ENCODE measurements at regions not wholly inside any gene's neighbourhood (a gene's known extent, or its start where the extent isn't known, plus 50 kb on each side); places are given as distances from the start of the nearest gene placed in this dataset.

DNA sequence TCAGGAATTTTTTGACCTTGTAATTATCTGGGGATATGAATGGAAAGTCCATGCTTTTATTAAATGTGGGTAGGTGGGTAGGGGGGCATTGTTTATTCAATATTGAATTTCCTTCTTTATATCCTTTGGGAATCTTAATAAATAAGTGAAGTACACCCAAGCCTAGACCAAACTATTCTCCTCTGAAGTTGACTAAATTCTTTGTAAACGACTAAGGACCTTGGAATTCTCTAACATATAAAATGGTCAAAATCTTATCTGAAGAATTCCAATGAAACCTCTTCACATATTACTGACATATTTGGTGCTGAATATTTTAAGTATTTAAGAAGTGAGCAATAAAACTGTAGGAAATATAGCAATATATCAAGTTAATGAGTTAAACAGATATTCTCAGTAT is 1432.1 kb upstream of the GBE1 start:
- H3K27me3 Mint-ChIP-seq, result no peaks in the 10 kb centered on the region
- H3K36me3 Mint-ChIP-seq (ENCODE audit: insufficient read depth), result peaks cover 5% of the 10 kb centered on the region
- H3K4me3 Mint-ChIP-seq, result no peak overlapping the region
- no peak overlapping the region for H3K27ac Mint-ChIP-seq
- no peak for ATAC-seq (replicated peaks)
- H3K9me3 Mint-ChIP-seq, result peaks cover 5 to 8% of the 10 kb centered on the region in 2 donors
- H3K4me1 Mint-ChIP-seq (ENCODE audit: low read depth in 2 of 2), result no peaks in the 10 kb centered on the region
- DNase-seq, result no peak

DNA sequence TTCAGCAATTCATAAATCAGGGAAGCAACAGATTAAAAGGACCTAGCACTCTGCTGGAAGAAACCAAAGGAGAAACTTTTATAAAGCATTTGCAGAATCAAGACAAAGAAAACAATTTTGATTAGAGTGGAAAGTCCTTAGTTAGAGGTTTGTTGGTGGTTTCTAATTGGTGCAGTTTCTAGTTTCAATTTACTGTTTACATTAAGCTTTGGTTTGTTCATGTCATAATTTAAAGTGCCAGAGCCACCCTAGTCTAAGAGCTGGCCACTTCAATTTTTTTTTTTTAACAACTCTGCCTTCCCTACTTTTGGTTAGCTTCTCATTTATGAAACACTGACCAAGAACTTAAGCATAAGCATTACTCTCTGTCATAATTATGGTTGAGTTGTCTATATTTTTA is 1428.2 kb upstream of the GBE1 start:
- Mint-ChIP-seq H3K4me1 (ENCODE audit: low read depth in 2 of 2) (no peaks in the 10 kb centered on the region), H3K27ac (no peak overlapping the region), H3K36me3 (ENCODE audit: insufficient read depth) (peaks cover 5% of the 10 kb centered on the region), H3K27me3 (no peaks in the 10 kb centered on the region), H3K9me3 (peaks cover 3 to 9% of the 10 kb centered on the region in 2 donors), H3K4me3 (no peak overlapping the region)
- no peak for ATAC-seq (replicated peaks)
- no peak for DNase-seq

DNA sequence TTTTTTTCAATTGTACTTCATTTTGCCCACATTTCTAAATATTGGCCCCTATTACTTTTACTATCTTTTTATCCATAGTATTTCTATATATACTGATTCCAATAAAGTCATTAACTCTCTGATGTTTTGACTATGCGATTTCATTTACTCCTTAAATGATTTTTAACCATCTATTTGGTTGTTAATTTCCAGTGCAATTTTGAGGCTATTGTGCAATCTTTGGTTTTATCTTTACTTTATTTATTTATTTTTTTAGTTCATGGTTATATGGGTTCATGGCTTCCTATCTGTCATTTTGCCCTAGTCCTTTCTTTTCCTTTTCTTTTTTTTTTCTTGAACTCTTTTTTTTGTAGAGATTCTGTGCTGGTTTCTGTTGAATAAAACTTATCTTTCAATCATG is 1408.0 kb upstream of the GBE1 start:
- ATAC-seq (replicated peaks) (no peak), DNase-seq (no peak)
- H3K4me1 Mint-ChIP-seq (ENCODE audit: low read depth in 2 of 2), result no peaks in the 10 kb centered on the region
- no peaks in the 10 kb centered on the region for H3K27me3 Mint-ChIP-seq
- H3K27ac Mint-ChIP-seq, result no peak overlapping the region
- no peak overlapping the region for H3K4me3 Mint-ChIP-seq
- H3K36me3 Mint-ChIP-seq (ENCODE audit: insufficient read depth), result no peaks in the 10 kb centered on the region
- peaks cover 0 to 10% of the 10 kb centered on the region in 2 donors for H3K9me3 Mint-ChIP-seq

DNA sequence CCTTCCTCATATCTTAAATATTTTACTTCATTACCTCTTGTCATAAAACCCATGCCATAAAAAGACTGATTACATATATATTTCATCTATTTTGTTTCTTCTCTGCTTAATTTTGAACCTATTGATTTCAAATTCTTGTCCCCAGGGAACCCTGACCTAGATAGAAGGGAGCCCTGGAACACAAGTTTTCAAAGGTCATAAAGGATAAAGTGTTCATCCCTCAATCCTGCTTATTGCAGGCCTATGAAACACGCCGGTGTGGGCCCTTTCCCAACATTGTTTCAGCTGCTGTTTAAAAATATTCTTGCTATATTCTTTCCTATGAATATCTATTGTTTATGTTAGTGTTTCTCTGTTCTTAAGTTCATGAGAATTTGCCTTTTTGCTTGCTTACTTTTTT is 1389.5 kb upstream of the GBE1 start:
- Mint-ChIP-seq H3K4me3 (no peak overlapping the region), H3K27me3 (no peaks in the 10 kb centered on the region), H3K36me3 (ENCODE audit: insufficient read depth) (peaks cover 4% of the 10 kb centered on the region), H3K9me3 (peaks cover 16 to 20% of the 10 kb centered on the region in 2 donors), H3K4me1 (ENCODE audit: low read depth in 2 of 2) (no peaks in the 10 kb centered on the region), H3K27ac (no peak overlapping the region)
- ATAC-seq (replicated peaks), result no peak
- DNase-seq, result no peak

DNA sequence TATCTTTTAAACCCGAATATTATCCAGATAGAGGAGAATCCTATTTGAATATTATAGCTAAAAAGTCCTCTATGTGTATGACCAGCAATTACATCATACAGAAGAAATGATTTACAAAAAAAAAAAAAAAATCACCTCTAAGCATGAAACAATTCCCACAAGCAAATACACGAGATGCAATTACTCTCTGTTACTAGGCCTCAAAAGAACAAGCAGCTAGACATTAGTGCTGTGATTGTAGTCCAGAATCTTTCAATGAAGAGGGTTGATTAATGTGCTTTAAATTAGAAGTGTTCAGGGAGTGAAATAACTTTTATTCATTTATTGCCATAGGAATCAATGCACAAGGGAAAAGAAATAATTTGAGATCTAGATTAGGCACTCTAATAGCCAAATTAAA is 1379.5 kb upstream of the GBE1 start:
- Mint-ChIP-seq H3K4me3 (no peak overlapping the region), H3K36me3 (ENCODE audit: insufficient read depth) (no peaks in the 10 kb centered on the region), H3K4me1 (ENCODE audit: low read depth in 2 of 2) (no peaks in the 10 kb centered on the region), H3K27me3 (no peaks in the 10 kb centered on the region), H3K9me3 (peaks cover 4 to 12% of the 10 kb centered on the region in 2 donors), H3K27ac (no peak overlapping the region)
- ATAC-seq (replicated peaks), result no peak
- no peak for DNase-seq

DNA sequence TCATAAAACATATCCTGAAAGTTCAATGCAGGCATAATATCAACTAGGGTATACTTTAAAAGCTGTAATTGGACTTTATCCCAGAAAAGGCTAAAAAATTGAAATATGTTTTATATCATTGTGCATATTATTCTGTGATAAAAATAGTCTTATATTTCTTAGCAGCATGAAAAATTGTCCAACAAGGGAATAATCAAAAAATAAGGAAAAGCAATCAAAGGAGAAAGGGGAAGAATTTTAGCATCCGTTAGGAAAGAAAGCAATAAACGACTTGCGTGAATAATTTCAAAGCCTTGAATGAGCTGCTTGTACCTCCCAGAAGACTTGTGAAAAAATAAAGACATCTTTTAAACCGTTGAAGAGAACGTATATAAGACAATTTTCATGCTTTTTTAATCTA is 1369.8 kb upstream of the GBE1 start:
- Mint-ChIP-seq H3K36me3 (ENCODE audit: insufficient read depth) (peaks cover 3% of the 10 kb centered on the region), H3K27ac (no peak overlapping the region), H3K4me3 (no peak overlapping the region), H3K4me1 (ENCODE audit: low read depth in 2 of 2) (no peaks in the 10 kb centered on the region), H3K27me3 (no peaks in the 10 kb centered on the region), H3K9me3 (peaks cover 8 to 14% of the 10 kb centered on the region in 2 donors)
- DNase-seq (no peak), ATAC-seq (replicated peaks) (no peak)

DNA sequence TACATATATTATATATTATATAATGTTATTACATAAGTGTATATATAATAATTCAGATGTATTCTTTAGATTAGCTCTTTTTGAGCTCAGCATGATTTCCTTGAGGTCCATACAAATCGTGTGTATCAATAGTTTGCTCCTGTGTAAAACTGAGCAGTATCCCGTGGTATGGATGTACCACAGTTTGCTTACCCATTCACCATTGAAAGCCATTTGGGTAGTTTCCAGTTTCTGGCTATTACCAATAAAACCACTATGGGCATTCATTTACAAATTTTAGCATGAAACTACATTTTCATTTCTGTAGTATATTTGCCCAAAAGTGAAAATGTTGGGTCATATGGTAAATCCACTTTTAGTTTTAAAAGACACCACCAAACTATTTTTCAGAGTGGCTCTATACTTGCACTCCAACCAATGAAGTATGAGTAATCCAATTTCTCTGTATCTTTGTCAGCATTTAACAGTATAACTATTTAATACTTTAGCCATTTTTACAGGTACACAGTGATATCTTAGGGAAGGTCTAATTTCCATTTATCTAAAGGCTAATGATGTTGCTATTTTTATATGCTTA is 1361.4 kb upstream of the GBE1 start:
- Mint-ChIP-seq H3K27me3 (no peaks in the 10 kb centered on the region), H3K27ac (no peak overlapping the region), H3K4me3 (no peak overlapping the region), H3K4me1 (ENCODE audit: low read depth in 2 of 2) (no peaks in the 10 kb centered on the region), H3K9me3 (peaks cover 5 to 14% of the 10 kb centered on the region in 2 donors), H3K36me3 (ENCODE audit: insufficient read depth) (peaks cover 3% of the 10 kb centered on the region)
- ATAC-seq (replicated peaks) (no peak), DNase-seq (no peak)

DNA sequence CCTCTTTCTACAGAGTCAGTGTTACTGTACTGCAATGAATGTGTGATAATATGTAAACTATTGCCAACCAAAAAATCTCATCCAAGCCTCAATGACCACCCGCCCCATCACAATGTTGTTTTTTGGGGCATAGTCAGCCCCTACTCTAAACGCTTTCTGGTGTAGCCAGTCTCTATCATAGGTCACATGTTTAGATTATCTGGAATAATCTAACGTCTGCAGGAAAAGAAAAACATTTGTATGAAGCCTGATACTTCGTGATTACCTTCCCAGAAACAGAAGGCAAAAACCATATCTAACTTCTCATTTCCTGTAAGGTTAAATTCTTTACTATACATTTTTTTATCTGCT is 1331.8 kb upstream of the GBE1 start:
- no peak for ATAC-seq (replicated peaks)
- H3K36me3 Mint-ChIP-seq (ENCODE audit: insufficient read depth), result no peaks in the 10 kb centered on the region
- H3K27me3 Mint-ChIP-seq, result no peaks in the 10 kb centered on the region

DNA sequence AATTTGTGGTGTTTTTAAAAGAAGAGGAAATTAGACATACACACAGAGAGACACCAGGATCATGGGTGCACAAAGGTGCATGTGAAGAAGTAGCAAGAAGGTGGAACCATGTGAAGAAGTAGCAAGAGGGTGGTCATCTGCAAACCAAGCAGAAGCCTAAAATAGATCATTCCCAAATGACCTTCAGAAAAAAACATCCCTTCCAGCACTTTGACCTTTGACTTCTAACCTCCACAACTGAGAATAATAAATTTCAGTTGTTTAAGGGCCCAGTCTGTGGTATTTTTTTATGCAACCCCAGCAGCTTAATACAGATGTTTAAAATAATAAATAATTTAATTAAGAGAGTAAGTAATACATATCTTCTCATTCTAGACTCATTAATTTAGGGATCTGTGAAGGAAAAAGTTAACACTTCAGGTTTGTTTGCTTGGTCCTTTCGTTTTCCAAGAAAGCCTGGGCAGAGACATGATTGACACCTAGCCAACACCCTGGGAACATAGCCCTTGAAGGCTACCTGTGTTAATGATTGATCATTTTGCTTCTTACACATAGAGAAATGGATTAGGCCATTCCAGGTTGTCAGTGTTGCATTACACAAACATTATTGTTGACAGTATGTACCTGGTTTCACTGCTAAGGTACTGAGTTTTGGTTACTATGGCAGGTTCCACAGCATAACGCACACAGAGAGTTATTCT is 1331.2 kb upstream of the GBE1 start:
- Mint-ChIP-seq H3K4me1 (ENCODE audit: low read depth in 2 of 2) (no peaks in the 10 kb centered on the region), H3K4me3 (no peak overlapping the region), H3K9me3 (peaks cover 8 to 10% of the 10 kb centered on the region in 2 donors), H3K27ac (no peak overlapping the region), H3K36me3 (ENCODE audit: insufficient read depth) (no peaks in the 10 kb centered on the region), H3K27me3 (no peaks in the 10 kb centered on the region)
- ATAC-seq (replicated peaks) (no peak), DNase-seq (no peak)

More for the DNA sequence above, 1331.8 kb upstream of the GBE1 start:
- H3K9me3 Mint-ChIP-seq, result peaks cover 8 to 10% of the 10 kb centered on the region in 2 donors
- H3K4me1 Mint-ChIP-seq (ENCODE audit: low read depth in 2 of 2), result no peaks in the 10 kb centered on the region
- no peak overlapping the region for H3K27ac Mint-ChIP-seq
- DNase-seq, result no peak
- no peak overlapping the region for H3K4me3 Mint-ChIP-seq

DNA sequence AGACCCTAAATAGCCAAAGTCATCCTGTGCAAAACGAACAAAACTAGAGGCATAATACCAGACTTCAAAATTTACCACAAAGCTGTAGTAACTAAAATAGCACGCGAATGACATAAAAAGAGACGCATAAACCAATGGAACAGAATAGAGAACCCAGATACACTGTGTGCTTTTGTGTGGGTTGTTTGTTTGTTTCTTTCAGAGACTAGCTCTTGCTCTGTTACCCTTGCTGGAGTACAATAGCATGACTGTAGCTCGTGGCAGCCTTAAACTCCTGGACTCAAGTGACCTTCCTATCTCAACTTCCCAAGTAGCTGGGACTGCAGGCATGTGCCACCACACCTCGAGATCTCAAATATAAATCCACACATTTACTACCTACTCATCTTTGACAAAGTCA is 1314.6 kb upstream of the GBE1 start:
- peaks cover 4 to 7% of the 10 kb centered on the region in 2 donors for H3K9me3 Mint-ChIP-seq
- DNase-seq (no peak), ATAC-seq (replicated peaks) (no peak)
- no peaks in the 10 kb centered on the region for H3K4me1 Mint-ChIP-seq (ENCODE audit: low read depth in 2 of 2)
- H3K27ac Mint-ChIP-seq, result no peak overlapping the region
- H3K4me3 Mint-ChIP-seq, result no peak overlapping the region
- no peaks in the 10 kb centered on the region for H3K27me3 Mint-ChIP-seq
- no peaks in the 10 kb centered on the region for H3K36me3 Mint-ChIP-seq (ENCODE audit: insufficient read depth)

DNA sequence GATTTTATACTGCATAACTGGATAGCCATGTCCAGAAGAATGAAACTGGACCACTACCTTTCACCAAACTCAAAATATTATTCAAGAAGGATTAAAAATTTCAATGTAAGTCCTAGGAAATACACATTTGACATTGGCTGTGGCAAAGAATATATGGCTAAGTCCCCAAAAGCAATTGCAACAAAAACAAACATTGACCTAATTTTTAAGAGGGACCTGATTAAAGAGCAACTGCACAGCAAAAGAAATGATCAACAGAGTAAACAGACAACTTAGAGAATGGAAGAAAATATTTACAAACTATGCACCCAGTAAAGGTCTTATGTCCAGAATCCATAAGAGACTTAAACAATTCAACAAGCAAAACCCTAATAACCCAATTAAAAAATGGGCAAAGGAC is 1313.0 kb upstream of the GBE1 start:
- Mint-ChIP-seq H3K4me3 (no peak overlapping the region), H3K36me3 (ENCODE audit: insufficient read depth) (no peaks in the 10 kb centered on the region), H3K27me3 (no peaks in the 10 kb centered on the region), H3K27ac (no peak overlapping the region), H3K4me1 (ENCODE audit: low read depth in 2 of 2) (no peaks in the 10 kb centered on the region), H3K9me3 (peaks cover 4 to 7% of the 10 kb centered on the region in 2 donors)
- DNase-seq, result no peak
- no peak for ATAC-seq (replicated peaks)

DNA sequence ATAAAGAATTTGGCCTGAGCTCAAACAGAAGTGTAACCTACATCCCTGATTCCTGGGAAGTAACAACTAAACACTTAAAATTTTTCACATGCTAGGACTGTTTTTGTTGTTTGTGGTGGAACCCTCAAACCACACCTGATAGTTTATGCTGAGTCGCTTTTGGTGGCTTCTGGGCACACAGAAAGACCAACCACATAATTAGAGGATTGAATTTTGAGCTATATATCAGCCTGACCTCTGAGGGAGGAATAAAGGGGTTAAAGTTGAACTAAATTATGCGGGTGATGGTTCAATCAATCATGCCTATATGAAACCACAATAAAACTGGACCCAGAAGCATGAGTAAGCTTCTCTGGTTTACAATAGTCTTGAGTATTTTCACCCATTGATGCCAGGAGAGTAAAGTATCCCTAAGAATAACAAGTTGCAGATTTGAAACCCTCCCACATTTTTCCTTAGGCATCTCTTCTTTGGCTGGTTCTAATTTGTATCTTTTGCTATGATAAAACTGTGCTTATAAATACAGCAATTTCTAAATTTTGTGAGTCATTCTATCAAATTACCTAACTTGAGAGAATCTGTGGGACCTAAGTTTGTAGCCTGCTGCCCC is 1304.5 kb upstream of the GBE1 start:
- no peak overlapping the region for H3K27ac Mint-ChIP-seq
- H3K4me3 Mint-ChIP-seq, result no peak overlapping the region
- ATAC-seq (replicated peaks) (no peak), DNase-seq (no peak)
- H3K9me3 Mint-ChIP-seq, result peaks cover 8 to 12% of the 10 kb centered on the region in 2 donors
- H3K4me1 Mint-ChIP-seq (ENCODE audit: low read depth in 2 of 2), result no peaks in the 10 kb centered on the region
- no peaks in the 10 kb centered on the region for H3K36me3 Mint-ChIP-seq (ENCODE audit: insufficient read depth)
- H3K27me3 Mint-ChIP-seq, result no peaks in the 10 kb centered on the region

DNA sequence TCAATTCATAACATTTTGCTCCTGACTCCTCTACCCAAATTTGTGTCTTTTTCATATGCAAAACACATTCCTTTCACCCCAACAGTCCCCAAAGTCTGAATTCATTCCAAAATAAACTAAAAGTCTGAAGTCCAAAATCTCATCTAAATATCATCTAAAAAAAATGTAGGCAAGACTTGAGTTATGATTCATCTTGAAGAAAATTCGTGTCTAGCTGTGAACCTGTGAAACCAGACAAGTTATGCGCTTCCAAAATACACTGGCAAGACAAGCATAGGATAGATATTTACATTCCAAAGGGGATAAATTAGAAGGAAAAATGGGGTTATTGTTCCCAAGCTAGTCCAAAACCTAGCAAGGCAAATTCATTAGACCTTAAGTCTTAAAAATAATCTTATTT is 1302.0 kb upstream of the GBE1 start:
- no peak for ATAC-seq (replicated peaks)
- no peaks in the 10 kb centered on the region for H3K4me1 Mint-ChIP-seq (ENCODE audit: low read depth in 2 of 2)
- H3K36me3 Mint-ChIP-seq (ENCODE audit: insufficient read depth), result no peaks in the 10 kb centered on the region
- DNase-seq, result no peak
- H3K4me3 Mint-ChIP-seq, result no peak overlapping the region
- H3K9me3 Mint-ChIP-seq, result peaks cover 8 to 14% of the 10 kb centered on the region in 2 donors
- H3K27ac Mint-ChIP-seq, result no peak overlapping the region
- no peaks in the 10 kb centered on the region for H3K27me3 Mint-ChIP-seq

DNA sequence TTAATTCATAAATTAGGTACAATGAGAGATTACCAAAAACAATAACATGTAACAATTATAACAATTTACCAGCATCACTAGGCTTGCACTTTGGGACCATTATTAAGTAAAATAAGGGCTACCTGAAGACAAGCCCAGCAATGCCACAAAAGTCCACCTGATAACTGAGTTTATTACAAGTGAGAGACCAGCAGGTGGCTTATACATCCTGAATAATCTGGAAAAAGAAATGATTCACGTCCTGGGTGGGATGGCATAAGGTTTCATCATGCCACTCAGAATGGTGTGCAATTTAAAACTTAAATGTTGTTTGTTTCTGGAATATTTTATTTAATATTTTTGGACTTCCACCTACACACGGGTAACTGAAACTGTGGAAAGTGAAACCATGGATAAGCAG is 1287.1 kb upstream of the GBE1 start:
- ATAC-seq (replicated peaks), result no peak
- Mint-ChIP-seq H3K27me3 (no peaks in the 10 kb centered on the region), H3K36me3 (ENCODE audit: insufficient read depth) (no peaks in the 10 kb centered on the region), H3K4me3 (no peak overlapping the region), H3K27ac (no peak overlapping the region), H3K4me1 (ENCODE audit: low read depth in 2 of 2) (no peaks in the 10 kb centered on the region), H3K9me3 (peaks cover 3 to 8% of the 10 kb centered on the region in 2 donors)
- DNase-seq, result no peak

Measured in effector memory CD8-positive, alpha-beta T cell (primary cell).